NAMALWA (cell line): ENCODE measurements at regions not wholly inside any gene's neighbourhood (a gene's known extent, or its start where the extent isn't known, plus 50 kb on each side); places are given as distances from the start of the nearest gene placed in this dataset.
A peak's percentile ranks its signal among the peaks of the same experiment; 100 is the strongest.
"Not testable (repeated sequence)": the region's sequence is repeated elsewhere in the genome, so short reads cannot be mapped to it uniquely, and the experiment has no call there.

Experiments used
- DNase-seq: peaks from one replicate; pipeline ENCODE4 v3.0.0-alpha.2; 2015; ENCODE audit warnings: low spot score

DNA sequence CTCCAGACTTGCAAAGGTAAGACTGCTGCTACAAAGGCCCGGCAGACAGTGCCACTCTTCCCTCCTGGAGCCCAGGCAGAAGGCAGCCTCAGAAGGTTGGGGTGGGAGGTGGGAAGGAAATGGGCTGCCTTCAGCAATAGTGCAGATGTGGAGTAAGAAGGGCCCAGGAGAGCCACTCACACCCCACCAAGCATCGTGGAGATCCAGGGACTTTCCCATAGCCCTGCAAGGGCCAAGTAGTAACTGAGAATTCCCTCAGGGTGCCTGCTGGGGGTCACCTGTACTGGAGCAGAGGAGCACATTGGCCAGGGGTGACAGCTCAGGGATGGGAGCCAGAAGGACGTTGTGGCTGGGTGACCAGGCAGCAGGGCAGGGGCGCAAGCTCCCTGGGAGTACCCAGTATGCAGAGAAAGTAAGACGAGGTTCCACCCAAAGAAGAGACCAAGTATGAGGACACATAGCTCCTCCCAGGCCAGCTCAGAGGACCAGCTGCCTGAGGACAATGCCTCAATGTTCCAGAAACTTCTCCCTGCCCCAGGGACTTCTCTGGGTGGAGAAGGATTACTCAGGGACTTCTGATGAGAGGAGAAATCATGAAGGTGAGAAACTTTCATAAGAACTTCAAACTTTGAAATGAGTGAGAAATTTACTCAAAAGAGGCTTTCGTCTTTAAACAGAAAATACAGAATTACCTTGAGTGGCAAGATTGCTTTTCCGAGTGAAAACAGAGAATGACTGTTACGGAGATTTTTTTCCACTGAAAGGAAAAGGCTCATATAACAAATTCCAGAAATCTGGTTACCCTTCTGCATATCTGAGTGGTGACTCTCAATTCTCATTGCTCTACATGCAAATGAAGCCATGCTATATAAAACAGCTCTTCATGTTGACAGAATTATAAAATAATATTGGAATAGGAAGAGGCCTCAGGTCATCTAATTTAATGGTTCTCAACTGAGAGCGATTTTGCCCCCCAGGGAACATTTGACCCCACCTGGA is 87.9 kb upstream of the TRIO start:
- no peak for DNase-seq

DNA sequence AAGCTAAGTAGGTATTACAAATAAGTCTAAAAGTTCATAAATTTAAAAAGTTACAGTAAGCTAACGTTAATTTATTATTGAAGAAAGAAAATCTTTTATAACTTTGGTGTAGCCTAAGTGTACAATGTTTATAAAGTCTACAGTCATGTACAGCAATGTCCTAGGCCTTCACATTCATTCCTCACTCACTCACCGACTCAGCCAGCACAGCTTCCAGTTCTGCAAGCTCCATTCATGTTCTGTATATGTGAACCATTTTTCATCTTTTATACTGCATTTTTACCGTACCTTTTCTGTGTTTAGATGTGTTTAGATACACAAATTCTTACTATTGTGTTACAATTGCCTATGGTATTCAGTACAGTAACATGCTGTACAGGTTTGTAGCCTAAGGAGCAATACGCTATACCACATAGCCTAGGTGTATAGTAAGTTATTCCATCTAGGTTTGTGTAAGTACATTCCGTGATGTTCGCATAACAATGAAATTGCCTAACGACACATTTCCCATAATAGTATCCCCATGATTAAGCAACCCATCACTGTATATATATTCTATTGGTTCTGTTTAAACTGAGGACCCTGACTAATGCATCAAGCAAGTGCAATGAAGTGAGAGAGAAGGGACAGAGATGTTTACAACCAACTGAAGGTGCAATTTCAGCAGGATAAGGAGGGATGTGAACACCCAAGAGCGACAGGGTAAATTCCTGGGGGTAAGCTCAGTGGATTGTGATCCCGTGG is 88.9 kb upstream of the TRIO start:
- DNase-seq, result no peak

DNA sequence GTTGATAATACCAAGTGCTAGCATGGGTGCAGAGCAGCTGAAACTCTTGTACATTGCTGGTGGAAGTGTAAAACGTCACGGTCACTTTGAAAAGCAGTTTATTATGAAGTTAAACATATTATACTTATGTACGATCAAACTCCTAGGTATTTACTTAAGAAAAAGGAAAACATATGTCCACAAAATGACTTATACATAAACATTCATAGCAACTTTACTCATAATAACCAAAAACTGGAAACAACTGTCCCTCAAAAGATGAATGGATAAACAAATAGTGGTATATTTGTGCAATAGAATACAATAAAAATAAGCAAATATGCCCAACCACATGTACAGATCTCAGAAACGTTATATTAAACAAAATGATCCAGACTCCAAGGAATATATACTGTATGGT is 92.3 kb upstream of the TRIO start:
- DNase-seq, result no peak

DNA sequence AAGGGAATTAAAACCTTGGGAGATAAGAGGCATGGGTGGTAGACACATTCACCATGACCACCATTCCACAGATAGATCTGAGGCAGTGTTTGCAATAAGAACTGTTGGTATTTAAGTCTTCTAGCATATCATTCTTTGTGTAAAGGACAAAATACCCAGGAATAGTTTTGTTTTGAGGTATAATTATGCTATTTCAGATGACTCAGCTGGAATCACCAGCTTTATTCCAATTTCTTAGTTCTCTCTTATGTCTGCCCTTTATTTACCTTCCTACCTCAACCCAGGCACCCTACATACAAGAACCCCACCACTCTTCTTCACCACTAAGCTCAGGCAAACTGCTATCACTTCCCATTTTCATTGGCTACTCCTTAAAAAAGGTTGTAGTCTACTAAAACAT is 94.7 kb upstream of the TRIO start:
- DNase-seq, result no peak

DNA sequence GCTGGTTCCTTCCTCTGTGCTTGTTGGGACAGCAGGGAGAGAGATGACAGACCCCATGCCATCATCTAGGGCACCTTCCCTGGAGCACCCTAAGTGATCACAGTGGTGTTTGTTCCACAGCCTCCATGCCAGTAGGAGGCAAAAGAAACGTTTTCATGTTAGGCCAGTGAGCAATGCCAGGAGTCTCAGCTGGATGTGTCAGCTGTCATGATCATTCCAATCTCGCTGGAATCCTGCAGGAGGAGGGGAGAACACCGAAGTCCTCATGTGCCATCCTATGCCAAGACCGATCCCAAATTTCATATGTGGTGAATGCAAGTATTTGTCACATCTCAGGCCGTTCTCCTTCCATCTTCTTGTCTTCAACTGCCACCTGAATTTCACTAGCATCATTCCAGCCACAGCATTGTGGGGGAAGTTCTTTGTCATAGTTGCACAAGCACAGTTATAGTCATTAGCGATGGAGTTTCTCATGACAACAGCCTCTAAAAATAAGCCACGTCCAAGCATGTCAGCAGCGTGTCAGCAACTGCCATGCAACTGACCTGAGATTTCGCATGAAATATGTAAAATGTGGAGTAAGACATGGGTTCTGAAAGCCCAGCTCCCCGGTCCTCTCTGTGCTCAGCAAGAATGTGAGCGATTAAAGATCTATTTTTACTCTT is 97.2 kb upstream of the DNAH5 start:
- DNase-seq, result no peak

DNA sequence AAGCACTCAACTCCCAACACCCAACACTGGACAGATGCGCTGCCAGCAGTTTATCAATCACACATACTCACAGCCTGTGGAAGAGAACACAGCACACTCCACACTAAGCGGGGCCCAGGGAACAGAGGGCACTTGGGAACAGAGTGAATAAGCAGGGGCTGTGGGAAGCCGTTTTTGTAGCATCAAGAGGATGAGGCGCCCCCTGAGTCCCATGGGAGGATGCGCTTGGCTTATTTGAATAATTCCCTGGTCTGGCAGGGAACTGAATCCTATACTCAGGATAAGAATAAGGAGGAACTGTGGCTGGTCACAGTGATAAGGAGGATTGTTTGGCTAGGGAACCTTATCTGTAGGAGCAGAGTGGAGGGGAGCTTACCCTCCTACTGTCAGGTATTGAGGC is 96.1 kb upstream of the DNAH5 start:
- no peak for DNase-seq

DNA sequence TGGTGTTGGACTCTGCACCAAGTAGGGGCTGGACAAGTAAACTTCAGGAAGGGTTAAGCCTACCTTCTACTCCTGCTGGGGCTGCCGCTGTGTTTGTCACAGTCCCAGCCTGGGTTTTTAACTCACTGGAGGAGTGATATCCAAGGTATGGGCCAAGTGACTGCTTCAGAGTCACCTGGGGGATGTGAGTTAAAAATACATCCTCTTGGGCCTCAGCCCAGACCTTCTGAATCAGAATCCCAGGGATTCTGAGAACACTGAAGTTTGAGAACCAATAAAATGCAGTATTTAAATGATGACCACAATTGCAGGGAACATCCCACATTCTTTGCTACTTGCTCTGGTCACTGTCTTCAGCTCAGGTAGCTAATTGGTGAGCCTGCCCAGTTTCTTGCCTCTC is 95.1 kb upstream of the DNAH5 start:
- no peak for DNase-seq

DNA sequence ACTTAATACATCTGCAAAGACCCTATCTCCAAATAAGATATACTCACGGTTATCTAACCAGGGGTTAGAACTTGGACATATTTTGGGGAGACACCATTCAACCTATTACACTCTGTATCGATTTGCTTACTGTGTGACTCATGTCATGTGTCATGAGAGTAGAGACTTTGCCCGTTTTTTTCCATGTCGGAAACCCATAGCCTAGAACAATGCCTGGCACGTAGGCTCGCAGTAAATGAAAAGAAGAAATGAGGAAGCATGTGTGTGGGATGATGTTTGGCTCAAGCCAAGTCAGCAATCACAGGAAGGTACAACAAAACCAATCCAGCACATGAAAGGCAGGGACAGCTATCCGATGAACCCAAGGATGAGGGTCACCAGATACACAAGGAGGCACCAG is 94.6 kb upstream of the DNAH5 start:
- no peak for DNase-seq

DNA sequence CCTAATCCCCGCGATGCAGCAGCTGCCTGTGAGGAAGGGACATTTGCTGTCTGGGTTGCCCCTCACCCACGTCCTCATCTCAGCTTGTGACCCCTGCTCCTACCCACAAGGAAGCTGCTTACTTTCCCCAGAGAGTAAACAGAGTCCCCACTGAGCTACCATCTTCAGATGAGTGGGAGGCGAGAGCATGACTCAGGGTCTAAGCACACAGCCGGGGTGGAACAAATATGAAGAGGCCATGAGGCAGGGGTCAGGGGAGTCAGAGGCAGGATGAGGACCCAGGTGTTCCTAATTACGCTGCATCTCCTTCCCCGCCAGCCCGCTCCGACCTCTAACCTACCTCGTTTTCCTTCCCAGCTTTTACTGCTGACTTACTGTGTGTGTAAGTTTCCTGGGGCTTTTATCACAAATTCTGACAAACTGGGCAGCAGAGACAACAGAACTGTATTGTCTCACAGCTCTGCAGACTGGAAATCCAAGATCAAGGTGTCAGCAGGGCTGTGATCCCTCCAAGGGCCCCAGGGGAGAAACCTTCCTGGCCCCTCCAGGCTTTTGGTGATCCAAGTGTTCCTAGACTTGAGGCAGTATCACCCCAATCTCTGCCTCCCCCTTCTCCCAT is 94.0 kb upstream of the DNAH5 start:
- DNase-seq, result no peak

DNA sequence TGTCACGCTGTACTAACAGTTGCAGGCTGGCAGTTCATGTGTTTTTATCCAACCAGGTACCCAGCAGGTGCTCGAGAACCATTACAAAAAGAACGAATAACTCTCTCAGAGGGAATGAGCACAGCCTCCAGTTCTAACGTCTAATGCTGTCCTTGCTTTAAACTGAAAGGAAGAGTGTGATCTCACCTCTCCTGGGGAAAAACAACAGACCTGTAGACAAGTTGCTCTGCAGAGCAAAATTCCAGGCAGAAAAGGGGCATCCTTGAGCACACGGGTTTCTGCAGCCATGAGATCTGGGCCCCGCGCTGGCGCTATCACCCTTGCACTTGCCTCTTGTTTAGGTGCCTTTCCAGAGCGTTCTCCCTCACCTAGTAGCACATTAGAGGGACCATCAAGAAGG is 92.5 kb upstream of the DNAH5 start:
- no peak for DNase-seq

DNA sequence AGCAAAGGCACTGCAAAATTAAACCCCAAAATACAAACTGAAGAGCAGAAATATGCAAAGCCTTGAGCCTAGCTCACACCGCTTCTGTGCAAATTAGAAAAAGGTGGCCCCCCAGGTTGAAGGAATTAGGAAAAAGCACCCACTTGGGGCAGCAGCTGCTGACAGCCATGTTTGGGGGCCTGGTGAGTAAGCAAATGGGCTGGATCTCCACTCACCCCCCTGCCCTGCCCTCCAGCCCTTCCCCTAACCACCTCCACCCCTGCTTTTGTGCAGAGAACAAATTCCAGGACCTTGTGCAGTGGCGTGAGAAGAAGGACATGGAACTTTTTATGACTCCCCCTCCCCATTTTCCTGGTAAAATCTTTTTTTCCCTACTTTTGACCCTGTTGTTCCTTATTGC is 92.0 kb upstream of the DNAH5 start:
- DNase-seq, result no peak

DNA sequence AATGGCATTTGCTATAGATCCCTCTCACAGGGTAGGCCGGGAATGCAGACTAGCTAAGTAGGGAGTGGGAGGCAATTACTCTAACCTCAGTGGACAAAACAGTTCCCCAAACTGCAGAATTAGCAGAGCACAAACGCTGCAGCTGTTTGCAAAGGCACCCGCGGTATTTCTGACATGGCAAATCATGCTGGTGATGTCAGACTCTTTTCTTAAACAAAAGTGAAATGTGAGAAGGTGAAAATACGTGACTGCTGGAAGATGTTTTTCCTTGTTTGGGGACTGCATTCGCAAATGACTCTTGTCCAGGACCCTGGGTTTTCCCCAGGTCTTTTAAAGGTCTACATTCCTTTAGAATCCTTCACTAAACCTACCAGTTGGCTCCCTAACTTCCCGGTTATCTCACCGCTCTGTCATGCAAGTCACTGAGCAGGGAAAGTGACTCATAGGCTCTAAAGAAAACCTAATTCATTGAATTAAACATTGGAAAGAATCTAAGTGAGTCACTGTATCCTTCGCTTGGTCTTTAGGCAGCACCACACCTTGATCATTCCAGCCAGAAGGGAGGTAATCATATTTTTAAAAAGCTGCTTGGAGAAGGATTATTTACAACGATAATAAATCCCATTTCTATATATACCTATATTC is 91.5 kb upstream of the DNAH5 start:
- peak; percentile 39 for DNase-seq

DNA sequence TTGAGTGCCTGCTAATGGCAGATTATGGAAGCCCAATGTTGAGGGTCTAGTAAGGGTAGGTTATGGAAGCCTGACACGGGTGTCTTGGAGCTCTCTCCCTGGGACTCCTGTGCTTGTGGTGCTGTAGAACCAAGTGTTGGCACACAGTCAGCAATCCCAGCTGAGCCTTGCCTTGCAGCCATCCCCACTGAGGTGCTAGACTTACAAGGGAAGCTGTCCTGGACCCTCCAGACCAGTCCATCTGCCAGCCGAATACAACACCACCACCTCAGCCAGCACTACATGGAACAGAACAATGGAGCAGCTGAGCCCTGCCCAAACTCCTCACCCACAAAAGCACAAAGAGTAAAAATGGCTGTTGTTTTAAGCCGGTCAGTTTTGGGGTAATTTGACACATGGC is 90.5 kb upstream of the DNAH5 start:
- no peak for DNase-seq

DNA sequence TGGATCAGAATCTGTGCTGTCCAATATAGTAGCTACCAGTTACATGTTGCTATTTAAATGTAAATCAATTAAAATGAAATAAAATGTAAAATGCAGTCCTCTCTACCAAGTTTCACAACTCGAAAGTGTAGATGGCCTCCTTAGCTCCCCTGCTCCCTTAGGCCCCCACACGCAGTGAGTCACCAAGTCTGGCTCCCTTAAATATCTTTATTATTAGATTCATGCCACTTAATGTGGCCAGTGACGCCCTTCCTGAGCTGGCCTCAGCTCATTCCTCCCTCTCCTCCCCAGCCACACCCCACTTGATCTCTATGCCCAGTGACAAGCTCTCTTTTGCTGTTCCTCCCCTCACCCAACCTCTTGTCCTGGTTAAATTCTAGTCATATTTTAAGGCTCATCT is 88.4 kb upstream of the DNAH5 start:
- DNase-seq, result no peak

DNA sequence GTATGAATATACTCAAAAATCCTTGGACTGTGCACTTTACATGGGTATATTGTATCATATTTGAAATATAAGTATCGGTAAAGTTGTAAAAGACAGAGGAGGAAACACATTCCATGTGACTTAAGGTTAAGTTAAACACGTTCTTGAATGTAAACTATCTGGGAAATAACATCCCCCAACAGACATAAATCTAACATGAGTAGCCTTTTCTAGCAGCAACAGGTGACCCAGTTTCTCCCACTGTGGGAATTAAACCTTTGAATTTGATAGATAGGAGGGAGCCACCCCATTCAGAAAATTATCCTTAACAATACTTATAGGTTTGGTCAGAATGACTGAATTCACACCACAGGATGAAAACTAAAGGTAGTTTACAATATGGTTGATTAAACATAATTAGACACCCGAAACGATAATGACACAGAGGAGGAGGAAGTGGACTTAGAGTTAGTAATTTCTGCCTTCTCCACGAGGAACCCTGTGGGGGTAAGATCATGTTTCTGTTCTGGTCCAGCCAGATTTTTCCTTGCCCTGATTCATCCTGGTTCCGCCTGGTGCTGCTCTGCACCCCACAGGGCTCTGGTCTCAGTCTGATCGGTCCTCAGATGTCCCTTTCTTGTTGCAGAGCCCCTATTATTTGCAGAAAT is 84.6 kb upstream of the DNAH5 start:
- DNase-seq, result no peak

DNA sequence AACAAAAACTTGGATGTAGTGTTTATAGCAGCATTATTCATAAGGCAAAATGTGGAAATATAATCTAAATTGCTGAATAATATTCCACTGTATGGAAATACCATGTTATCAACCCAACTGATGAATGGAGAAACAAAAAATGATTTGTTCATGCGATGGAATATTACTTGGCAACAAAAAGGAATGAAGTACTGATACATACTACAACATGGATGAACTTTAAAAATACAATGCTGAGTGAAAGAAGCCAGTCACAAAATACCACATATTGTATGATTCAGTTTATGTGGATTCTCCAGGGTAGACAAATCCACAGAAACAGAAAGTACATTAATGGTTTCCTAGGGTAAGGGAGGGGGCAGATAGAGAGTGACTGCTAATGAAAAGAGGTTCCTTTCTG is 83.7 kb upstream of the DNAH5 start:
- no peak for DNase-seq

DNA sequence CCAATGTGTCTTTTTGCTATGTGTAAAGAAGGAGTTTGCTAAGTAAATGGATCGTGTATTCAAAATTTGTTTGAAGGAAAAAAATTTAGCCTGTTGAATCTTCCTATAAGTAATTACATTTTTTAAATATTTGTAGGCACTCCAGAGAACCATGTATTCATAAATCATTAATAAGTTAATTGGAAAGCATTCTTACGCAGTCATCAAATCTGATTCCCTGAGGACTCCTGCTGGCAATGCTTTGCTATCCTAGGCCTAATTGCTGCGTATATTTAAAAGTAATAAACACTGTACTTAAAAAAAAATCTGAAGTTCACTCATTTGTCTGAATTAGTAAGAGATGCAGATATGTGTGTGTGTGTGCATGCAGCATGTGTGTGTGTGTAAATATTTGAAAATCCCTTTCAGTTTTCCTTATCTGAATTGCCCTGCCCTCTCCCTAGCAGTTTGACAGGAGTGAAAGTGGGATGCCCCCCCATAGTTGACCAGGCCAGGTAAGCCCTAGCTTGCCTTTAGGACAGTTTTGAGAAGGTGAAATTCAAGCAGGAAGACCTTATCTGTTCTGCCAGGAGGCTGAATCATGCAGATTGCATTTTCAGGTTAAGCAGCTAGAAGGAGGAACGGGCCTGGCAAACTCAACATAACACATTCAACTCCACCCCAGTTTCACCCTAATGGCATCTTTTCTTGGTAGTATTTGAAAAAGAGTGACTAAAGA is 81.2 kb upstream of the DNAH5 start:
- DNase-seq, result no peak

DNA sequence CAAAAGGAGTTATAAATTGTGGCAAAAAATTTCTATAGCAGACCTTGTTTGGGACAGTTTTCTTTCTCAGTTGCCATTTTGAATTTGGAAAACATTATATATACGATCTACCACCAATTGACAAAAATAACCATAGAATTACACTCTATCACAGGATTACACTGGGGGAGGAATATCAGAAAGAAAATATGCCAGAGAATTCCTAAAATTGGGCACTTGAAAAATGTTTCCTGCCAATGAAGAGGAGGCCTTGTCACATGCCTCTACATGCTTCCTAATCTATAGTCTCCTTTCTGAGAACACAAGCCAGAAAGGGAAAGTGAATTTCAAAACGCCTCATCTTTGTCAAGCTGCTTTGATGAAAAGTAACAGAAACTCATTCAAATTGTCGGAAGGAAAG is 78.5 kb upstream of the DNAH5 start:
- DNase-seq, result no peak

DNA sequence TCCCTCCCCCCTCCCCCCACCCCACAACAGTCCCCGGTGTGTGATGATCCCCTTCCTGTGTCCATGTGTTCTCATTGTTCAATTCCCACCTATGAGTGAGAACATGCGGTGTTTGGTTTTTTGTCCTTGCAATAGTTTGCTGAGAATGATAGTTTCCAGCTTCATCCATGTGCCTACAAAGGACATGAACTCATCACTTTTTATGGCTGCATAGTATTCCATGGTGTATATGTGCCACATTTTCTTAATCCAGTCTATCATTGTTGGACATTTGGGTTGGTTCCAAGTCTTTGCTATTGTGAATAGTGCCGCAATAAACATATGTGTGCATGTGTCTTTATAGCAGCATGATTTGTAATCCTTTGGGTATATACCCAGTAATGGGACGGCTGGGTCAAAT is 76.5 kb upstream of the DNAH5 start:
- DNase-seq, result not testable (repeated sequence)

DNA sequence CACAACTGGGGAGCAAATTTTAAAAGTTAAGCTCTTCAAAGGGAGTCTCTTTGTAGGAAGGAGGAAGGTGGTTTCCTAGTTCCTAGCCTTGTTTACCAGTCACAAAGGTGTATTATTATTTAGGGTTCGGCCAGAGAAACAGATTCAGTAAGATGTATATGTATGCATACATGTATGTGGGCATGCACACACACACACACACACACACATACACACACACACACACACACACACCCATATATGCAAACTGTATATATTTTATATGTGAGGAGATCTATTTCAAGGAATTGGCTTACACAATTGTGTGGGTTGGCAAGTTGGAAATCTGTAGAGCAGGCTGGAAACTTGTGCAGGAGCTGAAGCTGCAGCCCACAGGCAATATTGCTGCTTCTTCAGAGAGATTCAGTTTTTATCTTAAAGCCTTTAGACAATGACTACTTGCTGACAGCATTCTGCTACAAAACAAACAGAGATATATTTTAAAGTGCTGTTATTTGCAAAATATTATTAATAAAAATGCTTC is 75.3 kb upstream of the DNAH5 start:
- no peak for DNase-seq
